ENCODE measurements at regions not wholly inside any gene's neighbourhood (a gene's known extent, or its start where the extent isn't known, plus 50 kb on each side); places are given as distances from the start of the nearest gene placed in this dataset.

- Histone ChIP-seq H3K9ac (ENCODE audit: low read depth, low read length) (no peak overlapping the region), H3K79me2 (ENCODE audit: insufficient read depth, low read length) (no peaks in the 10 kb centered on the region), H2AFZ (ENCODE audit: low read depth, low read length) (no peak overlapping the region), H3K27me3 (ENCODE audit: insufficient read depth, low read length, poor library complexity) (no peaks in the 10 kb centered on the region), H3K4me1 (ENCODE audit: insufficient read depth, low read length) (no peaks in the 10 kb centered on the region), H3K9me3 (ENCODE audit: insufficient read depth, low read length, severe bottlenecking) (no peaks in the 10 kb centered on the region), H3K4me2 (ENCODE audit: insufficient read depth, low read length) (no peak overlapping the region), H3K4me3 (ENCODE audit: low read depth in 1 of 2, low read length in 2 of 2) (no peak overlapping the region), H3K36me3 (ENCODE audit: insufficient read depth, low read length) (no peaks in the 10 kb centered on the region), H4K20me1 (ENCODE audit: insufficient read depth, low read length) (no peaks in the 10 kb centered on the region), H3K27ac (ENCODE audit: low read length) (no peak overlapping the region)
- DNase-seq (no peak), ATAC-seq (ENCODE audit: insufficient read depth, low read depth) (no peak)
- TF ChIP-seq EZH2 (IDR thresholded peaks at IDR 0.05; ENCODE audit: borderline replicate concordance, low read depth, low read length, severe bottlenecking) = no peak
- no peak for TF ChIP-seq CTCF (IDR thresholded peaks at IDR 0.05; ENCODE audit: borderline replicate concordance, extremely low read depth, low read length, poor library complexity, severe bottlenecking)
Observed at GRCh38 chr4:137602436-137602835, 70.1 kb upstream of the PCDH18 start.

- Histone ChIP-seq H3K9ac (ENCODE audit: low read depth, low read length) (no peak overlapping the region), H3K9me3 (ENCODE audit: insufficient read depth, low read length, severe bottlenecking) (no peaks in the 10 kb centered on the region), H3K27me3 (ENCODE audit: insufficient read depth, low read length, poor library complexity) (no peaks in the 10 kb centered on the region), H3K79me2 (ENCODE audit: insufficient read depth, low read length) (no peaks in the 10 kb centered on the region), H3K4me3 (ENCODE audit: low read depth in 1 of 2, low read length in 2 of 2) (no peak overlapping the region), H2AFZ (ENCODE audit: low read depth, low read length) (no peak overlapping the region), H3K36me3 (ENCODE audit: insufficient read depth, low read length) (no peaks in the 10 kb centered on the region), H4K20me1 (ENCODE audit: insufficient read depth, low read length) (no peaks in the 10 kb centered on the region), H3K4me1 (ENCODE audit: insufficient read depth, low read length) (no peaks in the 10 kb centered on the region), H3K27ac (ENCODE audit: low read length) (no peak overlapping the region), H3K4me2 (ENCODE audit: insufficient read depth, low read length) (no peak overlapping the region)
- ATAC-seq (ENCODE audit: insufficient read depth, low read depth) (no peak), DNase-seq (no peak)
- TF ChIP-seq EZH2 (IDR thresholded peaks at IDR 0.05; ENCODE audit: borderline replicate concordance, low read depth, low read length, severe bottlenecking) = no peak
- no peak for TF ChIP-seq CTCF (IDR thresholded peaks at IDR 0.05; ENCODE audit: borderline replicate concordance, extremely low read depth, low read length, poor library complexity, severe bottlenecking)
Observed at GRCh38 chr4:137601934-137602333, 69.6 kb upstream of the PCDH18 start.

GRCh38 chr4:137599734-137600133 lies 67.4 kb upstream of the PCDH18 start:
- Histone ChIP-seq H3K4me2 (ENCODE audit: insufficient read depth, low read length) (no peak overlapping the region), H3K36me3 (ENCODE audit: insufficient read depth, low read length) (no peaks in the 10 kb centered on the region), H4K20me1 (ENCODE audit: insufficient read depth, low read length) (no peaks in the 10 kb centered on the region), H3K9ac (ENCODE audit: low read depth, low read length) (no peak overlapping the region), H3K27me3 (ENCODE audit: insufficient read depth, low read length, poor library complexity) (no peaks in the 10 kb centered on the region), H3K27ac (ENCODE audit: low read length) (no peak overlapping the region), H3K4me3 (ENCODE audit: low read depth in 1 of 2, low read length in 2 of 2) (no peak overlapping the region), H3K4me1 (ENCODE audit: insufficient read depth, low read length) (no peaks in the 10 kb centered on the region), H3K79me2 (ENCODE audit: insufficient read depth, low read length) (no peaks in the 10 kb centered on the region), H3K9me3 (ENCODE audit: insufficient read depth, low read length, severe bottlenecking) (no peaks in the 10 kb centered on the region), H2AFZ (ENCODE audit: low read depth, low read length) (no peak overlapping the region)
- DNase-seq (no peak), ATAC-seq (ENCODE audit: insufficient read depth, low read depth) (no peak)
- TF ChIP-seq EZH2 (IDR thresholded peaks at IDR 0.05; ENCODE audit: borderline replicate concordance, low read depth, low read length, severe bottlenecking) (no peak), CTCF (IDR thresholded peaks at IDR 0.05; ENCODE audit: borderline replicate concordance, extremely low read depth, low read length, poor library complexity, severe bottlenecking) (no peak)
